ENCODE measurements at regions not wholly inside any gene's neighbourhood (a gene's known extent, or its start where the extent isn't known, plus 50 kb on each side); places are given as distances from the start of the nearest gene placed in this dataset.
"Not testable (repeated sequence)": the region's sequence is repeated elsewhere in the genome, so short reads cannot be mapped to it uniquely, and the experiment has no call there.

DNA sequence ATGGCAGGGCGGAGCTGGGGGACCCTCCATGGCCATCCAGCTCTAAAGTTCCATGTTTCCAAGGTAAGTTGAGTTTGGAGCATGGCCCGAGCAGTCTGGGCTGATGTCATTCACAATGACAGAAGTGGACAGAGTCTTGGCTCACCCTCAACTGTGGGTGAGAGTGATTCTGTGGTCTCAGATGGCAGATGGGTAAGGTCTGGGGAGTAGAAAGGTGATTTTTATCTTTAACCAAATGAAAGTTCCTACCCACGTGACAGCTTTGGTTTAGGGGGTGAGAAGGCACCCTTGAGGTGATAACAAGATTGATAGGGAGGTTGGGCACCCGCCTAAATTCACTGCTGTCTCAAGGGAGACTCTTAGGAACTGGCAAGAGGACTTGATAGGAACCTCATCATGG, 57.6 kb upstream of the PDZD8 start:
- ATAC-seq (no peak), DNase-seq (no peak)
- intact Hi-C loops (cut with DNase I): no loop called here

DNA sequence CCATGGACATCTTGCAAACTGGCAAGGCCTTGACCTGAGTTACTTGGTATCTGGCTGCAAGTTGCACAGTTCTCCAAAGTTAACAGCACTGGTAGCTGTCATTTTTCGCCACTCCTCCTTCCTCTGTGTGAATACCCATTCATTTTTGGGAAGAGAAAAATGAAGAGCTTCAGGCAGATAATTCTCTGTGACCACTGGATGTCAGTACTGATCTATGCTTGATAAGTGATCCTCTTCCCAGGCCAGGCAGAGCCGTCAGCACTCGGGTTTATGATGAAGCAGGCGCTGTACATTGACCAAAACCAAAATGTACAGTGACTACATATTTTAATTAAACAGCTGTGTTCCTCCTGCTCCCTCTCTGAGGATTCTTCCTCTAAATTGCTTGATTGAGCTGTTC, 55.9 kb upstream of the PDZD8 start:
- no peak for ATAC-seq
- no peak for DNase-seq
- intact Hi-C loops (cut with DNase I): no loop called here

DNA sequence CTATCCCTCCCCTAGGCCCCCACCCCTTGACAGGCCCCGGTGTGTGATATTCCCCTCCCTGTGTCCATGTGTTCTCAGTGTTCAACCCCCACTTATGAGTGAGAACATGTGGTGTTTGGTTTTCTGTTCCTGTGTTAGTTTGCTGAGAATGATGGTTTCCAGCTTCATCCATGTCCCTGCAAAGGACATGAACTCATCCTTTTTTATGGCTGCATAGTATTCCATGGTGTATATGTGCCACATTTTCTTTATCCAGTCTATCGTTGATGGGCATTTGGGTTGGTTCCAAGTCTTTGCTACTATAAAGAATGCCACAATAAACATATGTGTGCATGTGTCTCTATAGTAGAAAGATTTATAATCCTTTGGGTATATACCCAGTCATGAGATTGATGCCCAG, 55.3 kb upstream of the PDZD8 start:
- intact Hi-C loops (cut with DNase I); ATAC-seq: not testable (repeated sequence)

DNA sequence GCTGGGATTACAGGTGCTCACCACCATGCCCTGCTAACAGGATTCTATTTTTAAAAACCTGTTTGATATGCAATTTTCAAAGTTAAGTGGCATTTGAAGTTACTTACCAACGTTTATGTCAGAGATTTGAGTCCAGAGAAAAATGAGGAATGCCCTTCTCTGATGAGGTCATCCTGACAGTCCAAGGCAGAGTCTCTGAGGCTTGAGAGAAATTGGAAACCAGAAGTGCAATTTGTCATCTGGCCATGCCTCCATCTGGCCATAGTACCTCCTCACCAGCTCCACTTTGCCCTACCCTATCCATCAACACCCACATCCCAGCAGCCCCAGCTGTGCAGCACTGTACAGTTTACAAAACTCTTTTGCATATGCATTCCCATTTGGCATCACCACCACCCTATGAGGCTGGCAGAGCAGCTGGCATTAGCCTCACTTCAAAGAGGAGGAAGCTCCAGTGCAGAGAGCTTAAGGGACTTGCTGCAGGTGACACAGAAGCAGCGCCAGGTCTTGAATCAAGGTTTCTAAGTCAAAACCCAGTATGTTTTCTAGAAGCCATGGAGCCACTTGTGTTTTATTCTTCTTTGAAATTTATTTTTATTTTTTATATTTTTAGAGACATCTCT, 54.5 kb upstream of the PDZD8 start:
- DNase-seq (no peak), ATAC-seq (no peak)
- intact Hi-C loops (cut with DNase I): no loop called here

More for the DNA sequence above, 55.3 kb upstream of the PDZD8 start:
- not testable (repeated sequence) for DNase-seq

DNA sequence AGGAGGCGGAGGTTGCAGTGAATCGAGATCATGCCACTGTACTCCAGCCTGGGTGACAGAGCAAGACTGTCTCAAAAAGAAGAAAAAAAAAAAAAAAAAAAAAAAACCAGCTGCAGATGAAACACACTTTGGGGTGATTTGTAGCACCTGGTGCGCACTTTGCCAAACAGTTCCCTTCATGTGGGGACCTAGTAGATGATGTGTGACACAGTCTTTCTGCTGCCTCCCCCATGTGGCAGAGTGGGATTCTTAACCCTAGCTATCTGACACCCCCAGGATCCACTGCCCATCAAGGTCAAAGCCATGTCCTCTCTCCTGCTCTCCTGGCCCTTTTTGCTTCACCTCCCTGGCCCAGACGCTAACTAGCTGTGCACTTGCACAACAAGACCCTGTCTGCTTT, 52.1 kb upstream of the PDZD8 start:
- DNase-seq: no peak
- intact Hi-C loops (cut with DNase I): no loop called here
- no peak for ATAC-seq

DNA sequence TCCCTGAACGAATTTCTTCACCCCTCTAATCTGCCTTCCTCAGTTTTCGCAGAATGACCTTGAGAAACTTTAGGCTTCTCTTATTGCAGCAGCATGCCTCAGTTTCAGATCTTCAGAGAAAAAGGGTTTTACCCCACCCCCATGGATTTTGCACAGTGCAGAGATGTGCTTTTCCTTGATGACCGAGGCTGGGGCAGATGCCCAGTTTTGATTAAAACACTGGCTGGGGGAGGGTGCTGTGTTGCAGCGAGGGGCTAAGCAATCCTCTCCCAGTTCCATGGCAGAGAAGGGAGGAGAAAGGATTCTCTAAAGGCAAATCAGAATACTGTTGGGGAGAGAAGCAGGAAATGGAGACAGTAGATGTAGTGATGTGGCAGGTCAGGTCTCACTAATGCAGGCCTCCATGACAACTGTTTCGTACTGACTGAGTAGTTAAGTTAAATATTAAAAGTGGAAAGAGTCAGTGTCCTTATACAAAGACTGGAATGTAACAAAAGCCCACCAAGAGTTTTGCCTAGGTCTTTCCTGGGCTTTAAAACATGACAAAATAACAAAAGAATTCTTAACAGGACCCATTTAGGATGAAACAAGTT, 50.8 kb upstream of the PDZD8 start:
- DNase-seq (no peak), ATAC-seq (no peak)
- intact Hi-C loops (cut with DNase I): no loop called here

DNA sequence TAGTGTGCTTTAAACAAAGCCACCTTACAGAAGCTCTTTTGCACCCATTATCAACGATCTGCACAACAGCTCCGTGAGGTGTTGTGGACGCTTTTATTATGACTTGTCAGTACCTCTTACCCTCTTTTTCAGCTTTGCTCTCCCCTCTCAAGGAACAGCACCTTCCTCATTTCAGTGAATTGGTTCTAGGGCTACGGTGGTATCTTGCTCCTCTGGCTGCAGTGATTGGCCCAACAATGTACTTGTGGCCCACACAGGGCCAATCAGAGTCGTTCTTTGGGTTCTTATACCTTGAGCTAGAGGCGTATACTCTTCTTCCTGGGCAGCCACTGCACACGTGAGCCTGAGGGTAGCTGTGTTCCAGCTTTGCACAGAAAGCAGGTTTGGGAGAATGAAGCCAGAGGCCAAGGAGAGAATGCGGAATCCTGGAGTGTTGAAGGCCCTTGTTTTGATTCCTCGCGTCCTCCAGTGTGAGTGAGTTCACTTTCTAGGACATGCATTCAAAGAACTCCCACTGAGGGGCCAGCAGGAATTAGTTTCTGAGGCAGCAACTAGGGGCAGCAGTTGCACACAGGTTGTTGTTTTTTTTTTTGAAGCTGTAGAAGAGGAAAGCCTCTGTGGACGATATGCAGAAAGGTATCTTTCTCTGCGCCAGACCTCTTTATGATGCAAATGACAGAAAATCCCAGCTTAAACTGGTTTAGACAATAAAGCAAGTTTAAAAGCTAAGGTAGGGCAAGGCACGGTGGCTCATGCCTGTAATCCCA, 49.8 kb upstream of the PDZD8 start:
- ATAC-seq (no peak), DNase-seq (no peak)
- intact Hi-C loops (cut with DNase I): no loop called here
